GM18867 (cell line): ENCODE measurements at regions not wholly inside any gene's neighbourhood (a gene's known extent, or its start where the extent isn't known, plus 50 kb on each side); places are given as distances from the start of the nearest gene placed in this dataset.

Experiments used
- ATAC-seq: cut with Tn5 transposase; IDR thresholded peaks from one replicate; pipeline ENCODE4 v1.9.1; 2021; ENCODE audit warnings: mild to moderate bottlenecking, moderate library complexity; ENCODE audit not compliant: unreplicated experiment

DNA sequence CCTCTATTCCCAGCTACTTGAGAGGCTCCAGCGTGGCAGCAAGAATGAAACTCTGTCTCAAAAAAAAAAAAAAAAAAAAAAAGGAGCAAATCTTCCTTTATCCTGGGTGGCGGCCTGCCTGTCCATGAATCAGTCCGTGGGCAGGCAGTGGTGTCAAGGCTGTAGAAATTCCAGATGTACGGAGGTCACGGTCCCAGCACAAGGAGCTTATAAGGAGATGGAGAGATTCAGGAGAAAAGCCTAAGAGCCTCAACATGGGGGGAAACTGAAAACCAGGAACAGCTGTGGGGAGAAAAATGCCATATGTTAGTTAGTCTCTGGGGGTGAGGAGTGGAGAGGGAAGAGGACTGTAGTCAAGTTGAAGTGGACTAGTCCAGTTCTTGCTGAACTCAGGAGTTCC lies 130.5 kb upstream of the CRY1 start:
- no peak for ATAC-seq

DNA sequence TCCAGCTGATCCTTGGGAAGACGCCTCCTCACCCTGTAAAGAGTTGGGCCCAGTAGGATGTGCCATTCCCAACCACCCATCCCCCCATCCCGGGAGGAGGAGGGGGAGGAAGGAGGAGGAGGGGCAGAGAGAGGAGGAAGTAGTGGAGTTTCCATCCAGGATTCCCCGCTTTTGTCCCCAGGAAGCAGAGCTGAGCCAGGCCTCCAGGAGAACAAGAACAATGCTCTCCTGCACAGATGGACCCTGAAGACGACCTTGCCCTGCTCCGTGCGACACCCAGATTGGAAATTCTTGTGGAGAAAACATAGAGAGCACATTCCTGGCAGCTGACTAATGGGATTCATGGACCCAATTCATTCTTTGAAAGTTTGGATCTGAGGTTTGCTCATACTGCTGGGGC lies 132.3 kb upstream of the CRY1 start:
- no peak for ATAC-seq

DNA sequence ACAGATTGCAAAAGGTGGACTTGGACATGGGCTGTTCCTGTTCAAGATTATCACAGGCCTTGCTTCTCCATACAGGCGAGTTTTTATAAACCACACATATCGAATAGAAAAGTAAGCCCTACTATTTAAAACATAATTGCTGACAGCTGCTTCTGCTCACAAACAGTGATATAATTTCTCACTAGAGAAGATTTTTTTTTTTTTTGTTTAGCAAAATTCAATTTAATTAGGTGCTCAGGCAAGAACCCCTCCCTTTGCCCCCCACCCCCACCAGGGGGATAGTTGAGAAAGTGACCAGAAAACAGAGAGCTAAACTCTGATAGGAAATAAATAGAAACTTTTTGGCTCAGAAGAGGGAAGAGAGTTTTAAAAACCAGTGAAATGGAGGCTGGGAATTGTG lies 132.8 kb upstream of the CRY1 start:
- ATAC-seq, result no peak

DNA sequence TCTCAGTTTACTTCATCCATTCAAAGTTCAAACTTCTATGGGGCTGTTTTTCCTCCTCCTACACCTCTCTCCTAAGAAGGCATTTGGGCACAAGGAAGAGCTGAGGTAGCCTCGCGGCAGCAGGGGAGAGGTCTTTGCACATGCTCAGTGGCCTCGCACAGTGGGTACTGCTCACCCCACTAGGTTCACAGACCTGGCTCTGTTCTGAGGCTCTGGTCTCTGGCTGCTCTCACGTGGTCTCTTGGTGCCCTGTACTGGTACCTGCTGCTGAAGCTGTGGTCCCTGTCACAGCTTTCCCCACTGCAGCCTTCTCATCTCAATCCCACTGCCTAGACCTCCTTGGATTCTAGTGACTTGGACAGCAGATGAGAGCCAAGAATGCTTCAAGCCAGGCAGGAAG lies 134.7 kb upstream of the CRY1 start:
- no peak for ATAC-seq

DNA sequence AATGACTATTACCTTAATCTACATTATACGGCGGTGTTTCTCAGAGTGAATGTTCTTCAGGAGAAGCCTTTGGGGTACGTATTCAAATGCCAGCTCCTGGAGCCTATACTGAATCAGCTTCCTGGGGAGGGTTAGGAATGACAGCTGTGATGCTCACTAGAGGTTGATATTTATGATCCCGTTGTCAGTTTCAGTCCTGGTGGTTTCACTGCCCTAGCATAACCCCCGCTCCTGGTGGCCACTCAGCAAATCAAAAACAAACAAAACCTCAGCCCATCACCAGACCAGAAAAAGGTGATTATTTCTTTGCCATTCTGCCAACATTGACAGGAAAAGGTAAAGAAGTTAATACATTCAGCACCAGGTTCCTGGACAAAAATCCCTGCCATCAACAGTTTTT lies 136.5 kb upstream of the CRY1 start:
- ATAC-seq, result no peak

DNA sequence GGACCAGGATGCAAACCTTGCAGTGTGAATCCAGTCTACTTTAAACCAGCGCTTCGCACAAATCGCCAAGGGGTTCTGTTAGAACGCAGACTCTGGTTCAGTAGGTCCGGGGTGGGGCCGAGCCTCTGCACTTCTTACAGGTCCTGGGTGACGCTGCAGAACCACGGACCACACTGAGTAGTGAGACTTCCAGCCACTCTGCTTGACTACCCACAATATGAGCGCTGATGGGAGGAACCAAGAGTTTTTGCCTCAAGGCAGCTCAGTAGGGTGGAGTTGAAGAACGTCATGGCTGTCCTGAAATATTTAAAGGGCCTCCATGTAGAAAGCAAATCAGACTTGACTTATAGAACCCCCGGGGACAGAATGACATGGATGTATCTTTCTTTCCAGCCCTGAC lies 138.0 kb upstream of the CRY1 start:
- no peak for ATAC-seq

DNA sequence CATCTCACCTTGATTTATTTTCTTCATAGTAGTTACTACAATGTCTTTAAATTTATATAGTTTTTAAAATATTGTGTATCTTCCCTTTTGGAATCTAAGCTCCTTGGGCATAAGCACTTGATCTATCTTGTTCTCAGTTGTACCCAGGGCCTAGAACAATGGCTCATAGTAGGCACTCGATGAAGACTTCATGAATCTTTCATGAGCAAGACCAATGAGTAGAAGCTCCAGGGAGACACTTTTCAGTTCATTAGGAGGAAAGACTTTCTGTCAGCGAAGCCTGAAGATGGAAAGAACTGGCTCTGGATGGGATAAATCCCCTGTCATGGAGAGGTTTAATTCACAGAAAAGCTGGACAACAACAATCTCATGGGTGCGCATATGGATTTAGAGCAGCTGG lies 140.2 kb upstream of the CRY1 start:
- no peak for ATAC-seq

DNA sequence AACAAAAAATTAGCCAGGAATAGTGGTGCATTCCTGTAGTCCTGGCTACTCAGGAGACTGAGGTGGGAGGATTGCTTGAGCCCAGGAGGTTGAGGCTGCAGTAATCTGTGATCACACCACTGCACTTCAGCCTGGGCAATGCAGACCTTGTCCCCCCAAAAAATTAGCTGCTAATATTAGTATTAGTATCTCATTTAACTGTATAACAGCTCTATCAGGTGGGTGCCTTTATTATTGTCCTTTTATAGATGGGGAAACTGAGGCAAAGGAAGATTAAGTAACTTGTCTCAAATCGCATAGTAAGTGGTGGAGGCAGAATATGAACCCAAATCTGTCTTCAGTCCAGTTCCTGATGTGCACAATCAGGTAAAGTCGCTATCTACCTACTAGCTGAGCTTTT lies 142.3 kb upstream of the CRY1 start:
- no peak for ATAC-seq

DNA sequence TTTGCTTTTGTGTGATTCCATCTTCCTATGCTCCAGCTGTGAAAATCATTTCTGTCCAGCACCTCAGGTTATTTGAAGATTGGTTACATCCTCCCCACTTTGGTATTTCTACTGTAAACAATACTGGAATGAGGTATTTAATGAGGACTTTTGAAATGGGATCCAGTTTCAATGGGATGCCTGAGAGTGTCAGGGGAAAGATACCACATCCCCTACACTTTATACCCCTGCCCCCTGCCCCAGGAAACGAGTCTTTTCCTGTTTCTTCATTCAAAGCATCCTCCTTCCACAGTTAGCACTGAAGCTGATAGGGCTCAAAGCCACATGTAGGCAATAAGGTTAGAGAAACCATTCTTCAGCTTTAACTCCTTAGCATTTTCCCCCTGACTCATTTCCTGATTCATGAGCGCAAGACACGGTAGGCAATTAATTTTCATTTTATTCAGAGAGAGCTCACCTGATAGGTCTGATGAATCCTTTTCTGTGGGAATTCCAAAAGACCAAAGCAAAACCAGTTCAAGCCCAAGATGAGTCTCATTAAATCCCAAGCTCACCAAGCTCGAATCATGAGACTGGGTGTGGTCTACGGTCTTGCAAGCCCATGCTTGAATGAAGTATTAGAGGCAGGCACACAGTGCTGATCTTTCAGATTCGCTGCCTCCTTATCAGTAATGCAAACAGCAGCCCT lies 143.6 kb upstream of the CRY1 start:
- no peak for ATAC-seq

DNA sequence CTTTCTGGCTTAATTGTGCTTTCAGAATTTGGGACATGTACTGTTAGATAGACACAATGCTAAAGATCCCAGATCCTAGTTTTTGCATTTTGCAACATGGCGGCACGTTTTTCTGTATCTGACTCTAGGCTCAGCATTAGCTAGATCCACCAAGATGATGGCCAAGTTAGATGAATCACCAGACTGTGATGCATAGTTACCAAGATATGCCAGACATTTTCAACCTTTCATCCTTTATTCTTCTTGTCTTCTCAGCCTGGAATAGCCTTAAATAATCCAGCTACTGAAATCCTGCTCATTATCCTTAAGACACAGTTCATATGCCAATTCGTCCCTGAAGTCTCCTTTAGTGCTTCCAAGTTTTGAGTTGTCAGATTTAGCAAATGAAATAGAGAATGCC lies 144.9 kb upstream of the CRY1 start:
- ATAC-seq, result no peak

DNA sequence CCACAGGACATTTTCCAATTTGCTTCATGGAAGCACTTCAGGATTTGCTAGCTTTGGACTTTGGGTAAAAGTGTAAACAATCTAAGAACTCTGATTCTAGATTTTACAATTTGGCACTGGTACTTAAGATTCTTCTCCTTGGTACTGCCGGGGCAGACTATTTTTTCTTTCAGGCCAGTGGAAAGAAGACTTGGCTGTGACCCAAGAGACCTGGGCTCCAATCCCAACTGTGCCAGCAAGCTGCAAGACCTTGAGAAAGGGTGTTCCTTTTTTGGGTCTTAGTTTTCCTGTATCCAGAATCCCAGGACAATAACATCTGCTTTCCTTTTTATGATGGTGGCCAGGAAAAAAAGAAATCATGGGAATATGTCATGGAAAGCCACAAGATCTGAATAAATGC lies 148.1 kb upstream of the CRY1 start:
- ATAC-seq, result no peak

DNA sequence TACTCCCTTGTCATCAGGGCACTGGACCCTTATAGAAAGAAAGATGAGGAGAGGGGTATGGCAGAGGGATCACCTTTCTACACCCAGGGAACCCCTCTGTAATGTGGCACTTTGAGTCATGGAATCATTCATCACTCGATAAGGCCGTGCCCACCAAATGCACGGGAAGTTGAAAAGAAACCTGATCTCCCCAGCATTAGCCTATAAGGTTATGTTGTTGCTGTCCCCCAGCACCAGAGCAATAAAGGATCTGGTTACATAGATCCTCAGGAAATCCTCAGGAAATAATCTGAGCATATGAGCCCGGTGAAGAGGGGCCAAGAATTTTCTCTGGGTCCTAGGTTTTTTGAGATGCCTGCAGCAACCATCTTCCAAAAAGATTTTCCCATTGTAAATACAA lies 148.8 kb upstream of the CRY1 start:
- no peak for ATAC-seq

DNA sequence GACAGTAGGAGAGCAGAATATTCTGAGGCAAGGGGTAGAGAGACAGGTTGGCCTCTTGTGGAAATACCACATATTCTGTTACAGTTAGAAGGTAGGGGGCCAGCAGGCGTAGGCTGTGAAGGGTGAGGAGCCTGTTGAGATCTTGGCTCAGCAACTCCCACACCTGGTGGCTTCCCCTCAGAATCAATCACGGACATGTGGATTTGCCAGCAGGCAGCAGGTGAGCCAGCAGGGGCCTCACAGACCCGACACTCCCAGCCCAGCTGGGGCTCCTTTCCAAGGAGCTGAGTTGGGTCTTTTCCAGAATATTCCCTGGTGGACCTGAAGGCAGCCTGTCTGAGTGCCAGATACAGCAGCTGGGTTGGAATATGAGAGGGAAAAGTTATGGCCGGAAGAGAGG lies 150.0 kb upstream of the CRY1 start:
- no peak for ATAC-seq

DNA sequence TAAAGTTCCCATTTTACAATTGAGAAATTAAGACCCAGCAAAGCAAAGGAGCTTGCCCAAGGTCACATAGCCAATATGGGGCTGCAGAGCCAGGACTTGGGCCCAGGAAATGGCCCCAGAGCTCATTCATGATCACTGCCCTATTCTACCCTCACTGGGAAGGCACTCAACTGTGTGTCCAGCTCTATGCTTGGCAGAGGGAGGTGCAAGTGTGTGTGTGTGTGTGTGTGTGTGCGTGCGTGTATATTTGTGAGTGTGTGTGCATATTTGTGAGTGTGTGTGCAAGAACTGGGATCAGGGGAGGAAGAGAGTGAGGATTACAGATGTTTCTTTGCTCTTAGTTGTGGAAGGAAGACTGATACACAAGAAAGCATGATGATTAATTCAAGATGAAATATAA lies 151.2 kb upstream of the CRY1 start:
- ATAC-seq, result no peak

DNA sequence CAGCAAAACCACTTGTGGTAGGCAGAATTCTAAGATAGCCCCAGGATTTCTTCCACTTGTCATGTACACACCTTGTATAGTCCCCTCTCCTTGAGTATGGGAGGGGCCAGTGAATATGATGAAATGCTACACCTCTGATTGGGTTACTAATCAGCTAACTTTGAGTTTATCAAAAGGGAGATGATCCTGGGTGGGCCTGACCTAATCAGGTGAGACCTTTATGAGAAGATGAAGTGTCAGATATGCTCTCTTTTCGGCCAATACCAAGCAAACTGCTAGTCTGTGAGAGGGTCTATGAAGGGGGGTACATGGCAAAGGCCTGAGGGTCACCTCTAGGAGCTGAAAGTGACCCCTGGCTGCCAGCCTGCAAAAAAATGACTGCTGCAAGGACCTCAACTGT lies 154.3 kb upstream of the CRY1 start:
- no peak for ATAC-seq

DNA sequence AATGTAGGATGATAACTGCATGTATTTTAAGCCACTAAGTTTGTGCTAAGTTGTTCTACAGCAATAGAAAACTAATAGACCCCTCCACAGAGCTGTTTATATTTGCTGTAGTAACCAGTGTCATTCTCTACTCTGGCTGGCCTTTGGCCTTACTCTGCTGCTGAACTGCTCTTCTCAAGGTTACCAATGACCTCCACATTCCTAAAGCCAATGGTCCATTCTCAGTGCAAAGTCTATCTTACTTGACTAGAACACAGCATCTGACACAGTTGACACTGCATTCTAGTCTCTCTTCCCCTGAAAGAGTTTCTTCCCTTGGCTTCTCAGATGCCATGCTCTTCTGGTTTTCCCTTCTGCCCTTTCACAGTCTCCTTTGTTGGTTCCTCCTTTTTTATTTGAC lies 154.8 kb upstream of the CRY1 start:
- no peak for ATAC-seq

DNA sequence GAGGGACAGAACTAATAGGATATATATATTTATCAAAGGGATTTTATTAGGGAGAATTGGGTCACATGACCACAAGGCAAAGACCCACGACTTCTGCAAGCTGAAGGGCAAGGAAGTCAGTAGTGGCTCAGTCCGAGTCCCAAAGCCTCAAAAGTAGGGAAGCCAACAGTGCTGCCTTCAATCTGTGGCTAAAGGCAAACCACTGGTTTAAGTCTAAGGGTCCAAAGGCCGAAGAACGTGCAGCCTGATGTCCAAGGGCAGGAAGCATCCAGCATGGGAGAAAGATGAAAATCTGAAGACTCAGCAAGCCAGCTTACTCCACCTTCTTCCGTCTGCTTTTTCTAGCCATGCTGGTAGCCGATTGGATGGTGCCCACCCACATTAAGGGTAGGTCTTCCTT lies 157.9 kb upstream of the CRY1 start:
- ATAC-seq, result no peak

DNA sequence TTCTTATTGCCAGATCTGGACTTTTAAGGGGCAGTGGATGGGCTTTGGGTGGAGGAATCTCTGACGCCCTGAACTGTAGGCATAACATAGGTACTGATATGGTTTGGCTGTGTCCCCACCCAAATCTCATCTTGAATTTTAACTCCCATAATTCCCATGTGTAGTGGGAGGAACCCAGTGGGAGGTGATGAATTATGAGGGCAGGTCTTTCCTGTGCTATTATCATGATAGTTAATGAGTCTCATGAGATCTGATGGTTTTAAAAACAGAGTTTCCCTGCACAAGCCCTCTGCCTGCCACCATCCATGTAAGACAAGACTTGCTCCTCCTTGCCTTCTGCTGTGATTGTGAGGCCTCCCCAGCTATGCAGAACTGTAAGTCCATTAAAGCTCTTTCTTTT lies 160.0 kb upstream of the CRY1 start:
- ATAC-seq, result no peak

DNA sequence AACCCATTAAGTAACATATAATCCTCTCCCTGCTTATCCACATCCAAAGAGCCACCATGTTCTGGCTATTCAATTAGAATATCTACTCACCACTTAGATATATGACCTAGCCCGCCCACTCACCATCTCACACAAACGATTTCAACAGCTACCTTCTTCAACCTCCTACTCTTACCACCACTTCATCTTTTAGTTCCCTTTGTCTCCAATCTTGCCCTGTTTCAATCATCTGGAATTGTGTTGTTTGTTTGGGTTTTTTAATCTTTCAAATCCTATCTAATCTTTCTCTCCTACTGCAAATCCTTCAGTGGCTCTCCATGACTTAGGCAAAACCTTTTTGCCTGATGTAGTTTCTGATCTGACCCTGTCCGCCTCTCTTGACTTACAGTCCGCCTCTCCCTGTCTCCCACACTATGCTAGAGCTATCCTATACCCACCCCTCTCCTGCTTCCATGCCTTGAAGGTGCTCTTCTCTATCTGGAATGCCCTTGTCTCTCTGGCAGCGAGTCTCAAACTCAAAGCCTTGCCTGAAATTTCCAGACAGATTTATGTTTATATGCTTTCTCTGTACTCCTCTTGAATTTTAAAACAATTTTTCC lies 161.0 kb upstream of the CRY1 start:
- no peak for ATAC-seq

DNA sequence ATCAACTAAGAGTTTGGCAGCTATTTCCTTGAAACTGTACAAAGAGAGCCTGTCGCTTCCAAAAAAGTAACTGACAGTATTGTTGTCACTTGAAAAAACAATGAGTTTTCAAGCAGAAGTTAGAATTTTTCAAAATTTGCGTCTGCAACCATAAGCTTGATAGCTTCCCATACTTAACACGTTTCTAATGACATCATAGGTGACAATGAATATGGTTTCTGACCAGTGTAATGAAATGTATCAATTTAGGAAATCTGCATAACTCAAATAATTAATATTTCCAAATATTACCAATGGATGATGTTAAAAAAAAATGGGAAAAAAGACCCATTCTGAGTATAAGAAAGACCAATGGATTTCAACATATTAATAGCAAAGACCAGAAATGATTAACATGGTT lies 165.4 kb upstream of the CRY1 start:
- ATAC-seq, result no peak

DNA sequence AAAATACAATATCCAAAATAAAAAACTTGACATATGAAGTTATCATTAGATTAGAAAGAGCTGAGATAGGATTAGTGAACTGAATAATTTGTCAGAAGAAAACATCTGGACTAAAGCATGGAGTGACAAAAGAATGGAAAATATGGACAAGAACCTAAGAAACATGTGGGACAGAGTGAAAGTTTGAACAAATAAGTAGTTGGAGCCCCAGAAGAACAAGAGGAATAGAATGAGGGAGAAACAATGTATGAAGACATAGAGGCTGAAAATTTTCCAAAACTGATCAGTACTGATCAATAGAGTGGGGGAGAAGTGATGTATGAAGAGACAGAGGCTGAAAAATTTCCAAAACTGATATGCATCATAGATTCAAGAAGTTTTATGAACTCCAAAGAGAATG lies 170.6 kb upstream of the CRY1 start:
- ATAC-seq, result no peak

DNA sequence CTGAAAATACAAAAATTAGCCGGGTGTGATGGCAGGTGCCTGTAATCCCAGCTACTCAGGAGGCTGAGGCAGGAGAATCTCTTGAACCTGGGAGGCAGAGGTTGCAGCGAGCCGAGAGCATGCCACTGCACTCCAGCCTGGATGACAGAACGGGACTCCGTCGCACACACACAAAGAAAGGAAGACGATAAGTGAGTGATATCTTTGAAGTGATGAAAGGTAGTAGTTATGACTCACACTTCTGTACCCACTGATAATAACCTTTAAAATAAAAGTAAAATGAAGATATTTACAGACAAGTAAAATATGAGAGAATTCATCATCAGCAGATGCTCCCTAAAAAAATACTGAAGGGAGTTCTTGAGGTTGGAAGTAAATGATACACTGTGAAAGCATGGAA lies 171.3 kb upstream of the CRY1 start:
- ATAC-seq, result no peak

DNA sequence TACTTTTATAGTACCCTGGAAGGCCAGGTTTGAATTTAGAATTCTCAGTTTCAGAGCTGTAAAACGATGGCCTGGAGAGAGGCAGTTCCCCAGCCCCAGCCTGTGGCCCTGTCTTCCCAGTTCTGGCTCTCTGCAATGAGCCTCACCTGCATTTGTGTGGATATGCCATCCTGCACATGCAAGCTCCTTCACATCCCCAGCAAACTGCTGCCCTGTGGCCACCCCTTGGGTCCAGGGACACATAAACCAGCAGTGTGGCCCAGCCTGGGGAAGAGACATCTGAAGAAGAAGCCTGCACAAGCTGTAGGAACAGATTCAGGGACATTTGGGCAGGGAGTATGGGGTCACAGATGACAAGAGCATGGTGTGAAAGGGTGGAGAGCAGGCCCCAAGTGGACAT lies 174.3 kb upstream of the CRY1 start:
- no peak for ATAC-seq
